ENCODE measurements at regions not wholly inside any gene's neighbourhood (a gene's known extent, or its start where the extent isn't known, plus 50 kb on each side); places are given as distances from the start of the nearest gene placed in this dataset.
A peak's percentile ranks its signal among the peaks of the same experiment; 100 is the strongest.

GRCh38 chr12:124080649-124081048 is 107.6 kb downstream of the ZNF664 start:
- no peaks in the 10 kb centered on the region; the same call in 1 of the 2 replicates for H3K4me1 ChIP-seq (ENCODE audit: insufficient read depth, low read length)
- H3K4me1 Mint-ChIP-seq: peaks cover 12 to 13% of the 10 kb centered on the region in 2 experiments
- H3K27me3 Mint-ChIP-seq (ENCODE audit: low read depth): peaks cover 4% of the 10 kb centered on the region; the same call in 1 of the 2 replicates
- H2BK20ac ChIP-seq (ENCODE audit: low read depth, low read length, poor library complexity, severe bottlenecking): no peak overlapping the region
- H3K4ac ChIP-seq (ENCODE audit: low read depth, low read length): no peak overlapping the region
- no peak overlapping the region for H2AK5ac ChIP-seq (ENCODE audit: insufficient read length, low read length)
- no peak overlapping the region for H3T11ph ChIP-seq (ENCODE audit: low read length)
- no peak overlapping the region for H2BK15ac ChIP-seq (ENCODE audit: low read depth, low read length)
- H4K8ac ChIP-seq (replicated peaks; ENCODE audit: insufficient read length, low read depth, low read length): no peak overlapping the region
- H3K23ac ChIP-seq (ENCODE audit: insufficient read length, low read depth, low read length): no peak overlapping the region
- H3K4me2 ChIP-seq (ENCODE audit: insufficient read depth, insufficient read length, low read length): no peak overlapping the region
- H2BK5ac ChIP-seq (ENCODE audit: insufficient read length, low read length): no peak overlapping the region
- peak overlapping the region in 1 of 3 experiments; percentile 35; a peak in 1 of 7 replicates for H3K27ac Mint-ChIP-seq
- H3K14ac ChIP-seq (ENCODE audit: insufficient read depth, low read length): no peak overlapping the region
- no peaks in the 10 kb centered on the region for H3K9me3 ChIP-seq (ENCODE audit: control insufficient read depth, low read depth, low read length)
- no peaks in the 10 kb centered on the region for H4K20me1 ChIP-seq (ENCODE audit: control insufficient read depth, insufficient read depth, insufficient read length)
- H2BK12ac ChIP-seq (ENCODE audit: insufficient read length, low read depth, low read length): no peak overlapping the region
- no peaks in the 10 kb centered on the region for H3K79me2 ChIP-seq (ENCODE audit: insufficient read depth, low read length)
- no peak for DNase-seq
- no peak overlapping the region for H2AFZ ChIP-seq (ENCODE audit: low read length)
- no peaks in the 10 kb centered on the region for H3K79me1 ChIP-seq (ENCODE audit: insufficient read depth, low read depth, low read length, poor library complexity, severe bottlenecking)
- no peak overlapping the region for H4K91ac ChIP-seq (ENCODE audit: insufficient read length, low read depth, low read length)
- WGBS (ENCODE audit: extremely low coverage, insufficient read length, low lambda C conversion rate): no CpG with 5 or more reads among the region's 5 CpGs
- no peak overlapping the region for H3K56ac ChIP-seq (ENCODE audit: insufficient read length, low read depth, low read length)
- no peak overlapping the region for H2BK120ac ChIP-seq (ENCODE audit: low read depth, low read length, poor library complexity, severe bottlenecking)
- H3K18ac ChIP-seq (ENCODE audit: insufficient read length, low read depth, low read length): no peak overlapping the region
- no peak overlapping the region for H4K5ac ChIP-seq (ENCODE audit: insufficient read length, low read depth, low read length)
- no peaks in the 10 kb centered on the region for H3K9me3 Mint-ChIP-seq
- no peaks in the 10 kb centered on the region for H3K36me3 Mint-ChIP-seq (ENCODE audit: insufficient read depth in 1 of 3, low read depth in 3 of 3)
- no peaks in the 10 kb centered on the region for H3K23me2 ChIP-seq (ENCODE audit: insufficient read length, low read depth, low read length, poor library complexity, severe bottlenecking)
- H3K27ac ChIP-seq (ENCODE audit: insufficient read length, low read depth, low read length): no peak overlapping the region
- TF ChIP-seq CTCF (conservative IDR thresholded peaks at IDR 0.05): 0 out of 3 replicates have a peak, but pooled peaks have one; percentile 11
- no peak overlapping the region for H3K9ac ChIP-seq (ENCODE audit: extremely low read depth, insufficient read length, low read length)
- H3K4me3 Mint-ChIP-seq: no peak overlapping the region
- H3K27me3 ChIP-seq (ENCODE audit: insufficient read depth, low read length): no peaks in the 10 kb centered on the region

All from H9 (cell line).